A549 (cell line): ENCODE measurements at regions not wholly inside any gene's neighbourhood (a gene's known extent, or its start where the extent isn't known, plus 50 kb on each side); places are given as distances from the start of the nearest gene placed in this dataset.

ENCODE experiments used
- EP300 ChIP-seq, 2 experiments: fragments of >200 bp; sonication (Bioruptor Twin); formaldehyde crosslinking; IDR thresholded peaks; 2 replicates in 1 of 2; 3 replicates in 1 of 2; pipeline ENCODE4 v1.6.1; 2016 to 2017
- KDM5A ChIP-seq: fragments of 200-600 bp; sonication (generic); IDR thresholded peaks from 2 replicates; pipeline ENCODE4 v1.6.1; 2016; ENCODE audit warnings: antibody characterized with exemption, mild to moderate bottlenecking

GRCh38 chr12:105924526-105925208, 214.1 kb downstream of the NUAK1 start:
- TF ChIP-seq EP300 (IDR thresholded peaks at IDR 0.05) (no peak), KDM5A (no peak)
